K562 (cell line): ENCODE measurements at regions not wholly inside any gene's neighbourhood (a gene's known extent, or its start where the extent isn't known, plus 50 kb on each side); places are given as distances from the start of the nearest gene placed in this dataset.

ENCODE experiments used
- ATAC-seq: fragments of 200-7000 bp; cut with Tn5 transposase; 3 replicates; pipeline ENCODE4 v1.9.1; 2020; ENCODE audit warnings: moderate library complexity
- BruUV-seq: library from RNA; stranded (reverse); fragments of 400-500 nt; replicated peaks from 2 replicates; lab custom pipeline; 2021; lab: Mats Ljungman, UMichigan
- CTCF ChIA-PET: fragments of 300-600 bp; formaldehyde crosslinking; extraction: SDS; loops from one replicate; lab custom pipeline; 2021; ENCODE audit warnings: low intra/inter-chr PET ratio; lab: Yijun Ruan, JAX
- POLR2A ChIA-PET: fragments of 300-600, 350-650 bp; sonication (Branson Sonifier 250); formaldehyde crosslinking; extraction: SDS; loops from one replicate; lab custom pipeline; 2021; ENCODE audit warnings: antibody characterized with exemption, inconsistent platforms; lab: Yijun Ruan, JAX
- DNase-seq, 4 experiments: peaks; one replicate each; pipeline versions ENCODE4 v3.0.0 to v3.0.0-alpha.2; 2011 to 2018; ENCODE audit warnings: low spot score in 3 of 4, mixed read lengths in 3 of 4; ENCODE audit errors: extremely low read depth in 1 of 4
- FAIRE-seq: peaks from 2 replicates; lab custom pipeline; 2011; peaks lifted over from hg19 to GRCh38; lab: Jason Lieb, UNC
- H2AFZ ChIP-seq: 2 replicates; pipeline ENCODE4 v1.6.0; 2011; ENCODE audit warnings: low read depth, low read length, control low read depth, inconsistent platforms
- H3K27ac ChIP-seq: fragments of 200-600 bp; 3 replicates; pipeline ENCODE4 v1.8.0; 2011; ENCODE audit warnings: low read depth, mild to moderate bottlenecking, control low read depth, inconsistent platforms, low read length, moderate library complexity, mixed read lengths; ENCODE audit errors: extremely low read depth
- H3K27me3 ChIP-seq, 2 experiments: fragments of 300-600 bp in 1 of 2; 2 replicates in 1 of 2; 3 replicates in 1 of 2; pipeline versions ENCODE4 v1.6.0 to v1.8.0; 2011; ENCODE audit warnings: inconsistent platforms in 2 of 2, low read length in 2 of 2, mild to moderate bottlenecking in 1 of 2, mixed read lengths in 1 of 2, moderate library complexity in 1 of 2; ENCODE audit not compliant: control insufficient read depth in 2 of 2, insufficient read depth in 2 of 2
- H3K36me3 ChIP-seq: fragments of 300-600 bp; 3 replicates; pipeline ENCODE4 v1.8.0; 2011; ENCODE audit warnings: mild to moderate bottlenecking, low read length, inconsistent platforms; ENCODE audit not compliant: control insufficient read depth, insufficient read depth
- H3K4me1 ChIP-seq, 2 experiments: fragments of 200-600 bp in 1 of 2; replicated peaks in 1 of 2; 2 replicates in 1 of 2; 3 replicates in 1 of 2; pipeline versions ENCODE4 v1.5.1 to v1.8.0; 2011; ENCODE audit warnings: inconsistent platforms in 2 of 2, low read length in 2 of 2, mild to moderate bottlenecking in 1 of 2, mixed read lengths in 1 of 2, moderate library complexity in 1 of 2; ENCODE audit not compliant: control insufficient read depth in 2 of 2, insufficient read depth in 2 of 2
- H3K4me2 ChIP-seq: 2 replicates; pipeline ENCODE4 v1.6.1; 2011; ENCODE audit warnings: low read length, control low read depth, inconsistent platforms, mixed read lengths; ENCODE audit not compliant: insufficient read depth
- H3K4me3 ChIP-seq: fragments of 200-600 bp; sonication (generic), shearing (Covaris generic); 2 replicates; pipeline ENCODE4 v1.5.1; 2016; ENCODE audit warnings: control low read depth, inconsistent platforms
- H3K79me2 ChIP-seq: fragments of 200-600 bp; 3 replicates; pipeline ENCODE4 v1.8.0; 2011; ENCODE audit warnings: low read length, inconsistent platforms; ENCODE audit not compliant: control insufficient read depth, insufficient read depth
- H3K9ac ChIP-seq, 2 experiments: 2 replicates each; pipeline versions ENCODE4 v1.6.0 to v1.6.1; 2011; ENCODE audit warnings: low read depth in 2 of 2, low read length in 2 of 2, control low read depth in 1 of 2, inconsistent platforms in 1 of 2, mild to moderate bottlenecking in 1 of 2, mixed read lengths in 1 of 2; ENCODE audit not compliant: insufficient read depth in 1 of 2
- H3K9me1 ChIP-seq: one replicate; pipeline ENCODE4 v1.6.0; 2011; ENCODE audit warnings: inconsistent platforms, mild to moderate bottlenecking, low read length, moderate library complexity; ENCODE audit not compliant: control insufficient read depth, insufficient read depth
- H3K9me3 ChIP-seq: replicated peaks from 2 replicates; pipeline ENCODE4 v1.5.1; 2011; ENCODE audit warnings: low read depth, low read length, inconsistent platforms; ENCODE audit not compliant: control insufficient read depth, insufficient read depth
- H4K20me1 ChIP-seq: replicated peaks from 2 replicates; pipeline ENCODE4 v1.6.1; 2011; ENCODE audit warnings: low read length, inconsistent platforms, mixed read lengths; ENCODE audit not compliant: control insufficient read depth, insufficient read depth
- AFF1 ChIP-seq, 2 experiments: fragments of 450-650 bp; IDR thresholded peaks; 2 replicates each; pipeline ENCODE4 v1.6.1; 2018; ENCODE audit warnings: mild to moderate bottlenecking in 2 of 2, low read depth in 1 of 2; ENCODE audit not compliant: partially characterized antibody in 2 of 2
- CUX1 ChIP-seq: fragments of 200-800 bp; sonication (Bioruptor generic); IDR thresholded peaks from 2 replicates; pipeline ENCODE4 v1.6.1; 2016; ENCODE audit warnings: missing genetic modification characterization, missing compliant biosample characterization
- HBP1 ChIP-seq: fragments of 450-650 bp; formaldehyde crosslinking; IDR thresholded peaks from 2 replicates; pipeline ENCODE4 v1.4.0; 2022; ENCODE audit warnings: missing genetic modification characterization
- POLR2A ChIP-seq: fragments of 450-650 bp; conservative IDR thresholded peaks from 2 replicates; pipeline ENCODE4 v1.6.1; 2016
- POLR3A ChIP-seq: IDR thresholded peaks from 2 replicates; pipeline ENCODE4 v1.6.1; 2011; ENCODE audit warnings: borderline replicate concordance, mild to moderate bottlenecking, moderate library complexity; ENCODE audit not compliant: insufficient read length, insufficient read depth; ENCODE audit errors: extremely low read depth
- PTBP1 ChIP-seq: fragments of 200-400 bp; formaldehyde crosslinking; IDR thresholded peaks from 2 replicates; pipeline ENCODE4 v1.6.1; 2017; ENCODE audit warnings: low read depth, low read length
- ZNF780A ChIP-seq: fragments of 250-450 bp; sonication (Bioruptor Pico); IDR thresholded peaks from 2 replicates; pipeline ENCODE4 v1.5.0; 2021; ENCODE audit warnings: mild to moderate bottlenecking
- WGBS: fragments of 100-300 bp; shearing (Covaris generic); methylation state at CpG from one replicate; pipeline ENCODE4 v1.1.6; 2016; ENCODE audit warnings: low coverage, mixed read lengths; ENCODE audit not compliant: insufficient coverage; ENCODE audit errors: missing lambda C conversion rate; 5-methylcytosine and 5-hydroxymethylcytosine counted together
- in situ Hi-C: fragments of 300-500 bp; cut with MboI; formaldehyde crosslinking; loops from 4 replicates; pipeline ENCODE4 v1.15.0; 2018; ENCODE audit warnings: inconsistent platforms, mixed read lengths
- intact Hi-C: fragments of 100-400 bp; cut with micrococcal nuclease; formaldehyde crosslinking; loops from 2 replicates; pipeline ENCODE4 v1.14.2; 2022

GRCh38 chr3:1007866-1008265, 85.0 kb upstream of the CNTN6 start:
- no peak for DNase-seq

More at GRCh38 chr3:1007866-1008265, 85.0 kb upstream of the CNTN6 start:
- Histone ChIP-seq H3K36me3 (no peaks in the 10 kb centered on the region), H3K4me2 (no peak overlapping the region), H3K9ac (no peak overlapping the region), H3K79me2 (no peaks in the 10 kb centered on the region), H3K9me3 (no peaks in the 10 kb centered on the region; the same call in 1 of the 2 replicates), H3K4me3 (no peak overlapping the region), H3K4me1 (no peaks in the 10 kb centered on the region), H3K27ac (no peak overlapping the region), H3K9me1 (no peaks in the 10 kb centered on the region), H3K27me3 (no peaks in the 10 kb centered on the region), H2AFZ (no peak overlapping the region), H4K20me1 (no peaks in the 10 kb centered on the region)
- ChIA-PET CTCF (no interaction called here), POLR2A (no interaction called here)
- FAIRE-seq, result no peak
- WGBS, result 0% methylated on average over 1 of the region's 1 CpG
- intact Hi-C loops, result no loop called here
- no TSS peak for BruUV-seq
- no peak for ATAC-seq
- in situ Hi-C loops, result no loop called here
- no peak for TF ChIP-seq PTBP1
- no peak for TF ChIP-seq HBP1
- no peak for TF ChIP-seq POLR3A
- TF ChIP-seq POLR2A, result no peak
- no peak for TF ChIP-seq CUX1 (CRISPR knock-in tag)
- TF ChIP-seq ZNF780A (CRISPR knock-in tag), result no peak
- TF ChIP-seq AFF1 (IDR thresholded peaks at IDR 0.05; ENCODE audit: low read depth in 1 of 2, partially characterized antibody in 2 of 2), result no peak
